Right atrium auricular region (tissue), 2 donors: ENCODE measurements at regions not wholly inside any gene's neighbourhood (a gene's known extent, or its start where the extent isn't known, plus 50 kb on each side); places are given as distances from the start of the nearest gene placed in this dataset.
A peak's percentile ranks its signal among the peaks of the same experiment; 100 is the strongest.

ENCODE experiments used
- DNase-seq: peaks from one replicate; pipeline ENCODE4 v3.0.0-alpha.2; 2019; ENCODE audit warnings: low spot score
- H3K27ac ChIP-seq, 2 donors: fragments of 200-600 bp; sonication (generic); 1 replicate in 1 of 2; 2 replicates in 1 of 2; pipeline ENCODE4 v1.5.1; 2016 to 2019
- H3K27me3 ChIP-seq, 2 donors: fragments of 200-600 bp; sonication (generic); one replicate each; pipeline versions ENCODE4 v1.5.1 to v1.6.0; 2017 to 2019
- H3K36me3 ChIP-seq: fragments of 200-600 bp; sonication (generic); one replicate; pipeline ENCODE4 v1.5.1; 2016
- H3K4me1 ChIP-seq, 2 donors: fragments of 200-600 bp; sonication (generic); one replicate each; pipeline versions ENCODE4 v1.5.1 to v1.6.0; 2017 to 2019
- H3K4me3 ChIP-seq, 2 donors: fragments of 200-600 bp; sonication (generic); 1 replicate in 1 of 2; 2 replicates in 1 of 2; pipeline ENCODE4 v1.5.1; 2017 to 2019; ENCODE audit warnings: mild to moderate bottlenecking in 1 of 2, moderate library complexity in 1 of 2
- H3K9me3 ChIP-seq, 2 donors: fragments of 200-600 bp; sonication (generic); one replicate each; pipeline ENCODE4 v1.5.1; 2019
- TF ChIP-seq, protein P1 (sequence below), 2 donors: fragments of 200-600 bp; sonication (generic); IDR thresholded peaks; one replicate each; pipeline ENCODE4 v1.5.1; 2019; ENCODE audit warnings: antibody characterized with exemption in 2 of 2

DNA sequence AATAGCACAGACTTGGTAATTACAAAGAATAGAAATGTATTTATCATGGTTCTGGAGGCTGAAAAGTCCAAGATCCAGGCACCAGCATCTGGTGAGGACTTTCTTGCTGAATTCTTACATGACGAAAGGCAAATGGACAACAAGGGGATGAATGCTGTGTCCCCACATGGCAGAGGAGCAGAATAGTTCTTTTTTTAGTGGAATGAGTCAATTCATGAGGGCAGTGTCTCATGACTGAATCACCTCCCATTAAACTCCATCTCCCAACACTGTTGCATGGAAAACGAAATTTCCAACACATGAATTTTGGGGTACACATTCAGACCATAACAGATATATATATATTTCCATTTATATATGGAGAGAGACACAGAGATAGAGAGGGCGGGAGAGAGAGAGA is 628.3 kb downstream of the TRIML1 start:
- Histone ChIP-seq H3K4me1 (no peaks in the 10 kb centered on the region), H3K9me3 (peaks cover 0 to 8% of the 10 kb centered on the region in 2 donors), H3K36me3 (no peaks in the 10 kb centered on the region), H3K27me3 (no peaks in the 10 kb centered on the region), H3K27ac (no peak overlapping the region), H3K4me3 (no peak overlapping the region)
- TF ChIP-seq, protein P1, sequence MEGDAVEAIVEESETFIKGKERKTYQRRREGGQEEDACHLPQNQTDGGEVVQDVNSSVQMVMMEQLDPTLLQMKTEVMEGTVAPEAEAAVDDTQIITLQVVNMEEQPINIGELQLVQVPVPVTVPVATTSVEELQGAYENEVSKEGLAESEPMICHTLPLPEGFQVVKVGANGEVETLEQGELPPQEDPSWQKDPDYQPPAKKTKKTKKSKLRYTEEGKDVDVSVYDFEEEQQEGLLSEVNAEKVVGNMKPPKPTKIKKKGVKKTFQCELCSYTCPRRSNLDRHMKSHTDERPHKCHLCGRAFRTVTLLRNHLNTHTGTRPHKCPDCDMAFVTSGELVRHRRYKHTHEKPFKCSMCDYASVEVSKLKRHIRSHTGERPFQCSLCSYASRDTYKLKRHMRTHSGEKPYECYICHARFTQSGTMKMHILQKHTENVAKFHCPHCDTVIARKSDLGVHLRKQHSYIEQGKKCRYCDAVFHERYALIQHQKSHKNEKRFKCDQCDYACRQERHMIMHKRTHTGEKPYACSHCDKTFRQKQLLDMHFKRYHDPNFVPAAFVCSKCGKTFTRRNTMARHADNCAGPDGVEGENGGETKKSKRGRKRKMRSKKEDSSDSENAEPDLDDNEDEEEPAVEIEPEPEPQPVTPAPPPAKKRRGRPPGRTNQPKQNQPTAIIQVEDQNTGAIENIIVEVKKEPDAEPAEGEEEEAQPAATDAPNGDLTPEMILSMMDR (IDR thresholded peaks at IDR 0.05): no peak
- DNase-seq: no peak

DNA sequence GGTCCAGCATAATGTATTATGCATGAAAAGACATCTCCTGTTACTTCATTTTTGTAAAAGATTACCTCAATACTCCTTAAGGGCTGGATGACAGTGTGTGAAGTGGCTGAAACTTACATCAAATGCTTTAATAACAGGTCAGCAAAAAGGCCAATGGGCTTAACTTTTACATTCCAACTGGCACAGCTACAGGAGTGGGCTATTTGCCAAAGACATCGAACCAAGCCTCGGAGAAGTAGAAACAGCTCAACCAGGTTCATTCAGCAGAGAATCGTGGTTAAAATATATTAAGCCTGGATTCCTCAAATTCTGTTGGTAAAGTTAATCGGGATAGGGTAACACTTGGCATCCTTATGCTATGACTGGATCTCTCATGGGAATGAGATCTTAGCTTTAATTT is 639.7 kb downstream of the TRIML1 start:
- Histone ChIP-seq H3K27me3 (no peaks in the 10 kb centered on the region), H3K9me3 (no peaks in the 10 kb centered on the region), H3K4me1 (no peaks in the 10 kb centered on the region), H3K27ac (no peak overlapping the region), H3K4me3 (no peak overlapping the region), H3K36me3 (no peaks in the 10 kb centered on the region)
- TF ChIP-seq, protein P1 (IDR thresholded peaks at IDR 0.05): no peak
- no peak for DNase-seq

GRCh38 chr4:188779581-188779980 is 640.3 kb downstream of the TRIML1 start:
- DNase-seq: no peak
- no peak overlapping the region for H3K4me3 ChIP-seq
- H3K27me3 ChIP-seq: no peaks in the 10 kb centered on the region
- TF ChIP-seq, protein P1 (IDR thresholded peaks at IDR 0.05): no peak
- no peaks in the 10 kb centered on the region for H3K36me3 ChIP-seq
- no peaks in the 10 kb centered on the region for H3K9me3 ChIP-seq
- no peak overlapping the region for H3K27ac ChIP-seq
- no peaks in the 10 kb centered on the region for H3K4me1 ChIP-seq

DNA sequence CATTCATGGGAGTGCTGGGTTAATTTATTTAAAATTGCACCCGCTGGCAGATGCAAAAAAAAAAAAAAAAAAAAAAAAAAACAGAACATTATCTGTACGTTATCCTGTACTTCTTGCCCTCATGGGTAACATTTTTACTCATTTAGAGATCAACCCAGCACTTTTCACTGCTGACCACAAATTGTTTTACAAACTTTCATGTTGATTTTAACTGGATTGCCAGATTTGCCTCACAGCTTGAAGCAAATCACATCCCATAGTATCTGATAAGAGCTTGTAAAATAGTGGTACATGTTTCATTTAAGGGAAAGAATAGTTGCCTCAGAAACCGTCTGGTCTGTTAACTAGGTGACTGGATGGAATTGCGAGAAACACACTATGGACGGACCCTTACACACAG is 640.8 kb downstream of the TRIML1 start:
- Histone ChIP-seq H3K4me1 (no peaks in the 10 kb centered on the region), H3K36me3 (no peaks in the 10 kb centered on the region), H3K27ac (no peak overlapping the region), H3K27me3 (no peaks in the 10 kb centered on the region), H3K9me3 (no peaks in the 10 kb centered on the region), H3K4me3 (no peak overlapping the region)
- no peak for DNase-seq
- TF ChIP-seq, protein P1 (IDR thresholded peaks at IDR 0.05): no peak

- Histone ChIP-seq H3K27me3 (no peaks in the 10 kb centered on the region), H3K27ac (no peak overlapping the region), H3K4me3 (no peak overlapping the region), H3K4me1 (no peaks in the 10 kb centered on the region), H3K9me3 (no peaks in the 10 kb centered on the region), H3K36me3 (no peaks in the 10 kb centered on the region)
- TF ChIP-seq, protein P1 (IDR thresholded peaks at IDR 0.05): no peak
- no peak for DNase-seq
Observed at GRCh38 chr4:188780686-188781085, 641.4 kb downstream of the TRIML1 start.

DNA sequence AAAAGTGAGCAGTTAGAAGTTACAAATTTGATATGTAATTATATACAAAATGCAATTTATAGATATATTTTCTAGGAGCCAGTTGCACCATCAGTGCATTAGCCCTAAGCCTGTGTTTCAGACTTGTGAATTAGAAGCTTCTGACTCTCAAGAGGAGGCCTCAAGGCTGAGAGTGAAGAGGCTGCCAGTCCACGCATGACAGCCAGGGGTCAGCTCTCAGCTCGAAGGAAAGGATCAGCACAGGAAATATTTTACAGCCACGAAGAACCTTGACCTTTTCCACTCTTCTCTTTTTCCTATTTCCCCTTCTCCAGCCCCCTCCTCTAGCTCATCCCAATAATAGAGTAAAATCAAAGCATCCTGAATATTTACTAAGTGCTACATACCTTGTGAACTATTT is 642.4 kb downstream of the TRIML1 start:
- no peaks in the 10 kb centered on the region for H3K36me3 ChIP-seq
- TF ChIP-seq, protein P1 (IDR thresholded peaks at IDR 0.05): peak in 1 of 2 donors; percentile 56
- no peak overlapping the region for H3K27ac ChIP-seq
- no peaks in the 10 kb centered on the region for H3K27me3 ChIP-seq
- H3K4me1 ChIP-seq: no peaks in the 10 kb centered on the region
- H3K4me3 ChIP-seq: no peak overlapping the region
- DNase-seq: no peak
- no peaks in the 10 kb centered on the region for H3K9me3 ChIP-seq
